SK-N-SH (cell line): ENCODE measurements at regions not wholly inside any gene's neighbourhood (a gene's known extent, or its start where the extent isn't known, plus 50 kb on each side); places are given as distances from the start of the nearest gene placed in this dataset.

ENCODE experiments used
- CTCF ChIA-PET: fragments of 300-600, 350-600 bp; formaldehyde crosslinking; extraction: SDS; loops from one replicate; lab custom pipeline; 2021; lab: Yijun Ruan, JAX
- POLR2A ChIA-PET: fragments of 350-600 bp; sonication (Branson Sonifier 250); formaldehyde crosslinking; extraction: SDS; loops from one replicate; lab custom pipeline; 2020; ENCODE audit warnings: antibody characterized with exemption, inconsistent platforms; lab: Yijun Ruan, JAX
- DNase-seq: peaks from one replicate; pipeline ENCODE4 v3.0.0; 2012
- H2AFZ ChIP-seq: fragments of 200-600 bp; sonication (generic); 2 replicates; pipeline ENCODE4 v1.8.1; 2016; ENCODE audit warnings: antibody characterized with exemption, mild to moderate bottlenecking, low read depth
- H3F3A ChIP-seq: fragments of 200-600 bp; sonication (generic); replicated peaks from 2 replicates; pipeline ENCODE3; 2016; ENCODE audit warnings: antibody characterized with exemption, mild to moderate bottlenecking; ENCODE audit not compliant: insufficient read depth
- H3K27ac ChIP-seq, 2 experiments: fragments of 200-500 bp in 1 of 2; fragments of 200-600 bp in 1 of 2; sonication (Bioruptor generic) in 1 of 2; sonication (generic), shearing (Covaris generic) in 1 of 2; 2 replicates each; pipeline versions ENCODE4 v1.5.1 to v1.6.1; 2014 to 2016; ENCODE audit warnings: low read depth in 2 of 2, inconsistent platforms in 1 of 2, low read length in 1 of 2, mild to moderate bottlenecking in 1 of 2, mixed read lengths in 1 of 2
- H3K27me3 ChIP-seq: fragments of 200-600 bp; sonication (generic), shearing (Covaris generic); 2 replicates; pipeline ENCODE4 v1.6.1; 2016; ENCODE audit warnings: mixed run types; ENCODE audit not compliant: insufficient read depth
- H3K36me3 ChIP-seq, 2 experiments: fragments of 200-500 bp in 1 of 2; fragments of 200-600 bp in 1 of 2; sonication (Bioruptor generic) in 1 of 2; sonication (generic) in 1 of 2; replicated peaks in 1 of 2; 2 replicates each; pipeline versions ENCODE3 to v1.5.1; 2014 to 2016; ENCODE audit warnings: low read length in 1 of 2, mild to moderate bottlenecking in 1 of 2; ENCODE audit not compliant: insufficient read depth in 2 of 2, control insufficient read depth in 1 of 2
- H3K4me1 ChIP-seq, 2 experiments: fragments of 200-500 bp in 1 of 2; fragments of 200-600 bp in 1 of 2; sonication (Bioruptor generic) in 1 of 2; sonication (generic), shearing (Covaris generic) in 1 of 2; 2 replicates each; pipeline versions ENCODE4 v1.5.1 to v1.6.1; 2014 to 2016; ENCODE audit warnings: low read depth in 1 of 2, low read length in 1 of 2, mixed run types in 1 of 2; ENCODE audit not compliant: insufficient read depth in 2 of 2, control insufficient read depth in 1 of 2
- H3K4me2 ChIP-seq: fragments of 200-600 bp; sonication (generic), shearing (Covaris generic); 2 replicates; pipeline ENCODE4 v1.6.1; 2017; ENCODE audit warnings: mixed run types
- H3K4me3 ChIP-seq, 2 experiments: fragments of 200-500 bp in 1 of 2; fragments of 200-600 bp in 1 of 2; sonication (Bioruptor generic) in 1 of 2; sonication (generic), shearing (Covaris generic) in 1 of 2; 2 replicates each; pipeline versions ENCODE4 v1.5.1 to v1.8.1; 2014 to 2016; ENCODE audit warnings: low read depth in 2 of 2, inconsistent platforms in 1 of 2, low read length in 1 of 2, mild to moderate bottlenecking in 1 of 2, mixed read lengths in 1 of 2, moderate library complexity in 1 of 2
- H3K79me2 ChIP-seq: fragments of 200-600 bp; sonication (generic); 2 replicates; pipeline ENCODE4 v1.8.1; 2017; ENCODE audit warnings: mild to moderate bottlenecking; ENCODE audit not compliant: insufficient read depth
- H3K9ac ChIP-seq: fragments of 200-600 bp; sonication (generic); 2 replicates; pipeline ENCODE4 v1.6.1; 2017; ENCODE audit warnings: mixed run types
- H3K9me2 ChIP-seq: fragments of 200-600 bp; sonication (generic); 2 replicates; pipeline ENCODE4 v1.6.1; 2017; ENCODE audit warnings: mixed run types
- H3K9me3 ChIP-seq: fragments of 200-600 bp; sonication (generic); 2 replicates; pipeline ENCODE4 v1.6.1; 2017; ENCODE audit warnings: mixed run types, mild to moderate bottlenecking, moderate library complexity
- H4K20me1 ChIP-seq: fragments of 200-600 bp; sonication (generic); 2 replicates; pipeline ENCODE4 v1.6.1; 2017; ENCODE audit warnings: mild to moderate bottlenecking, mixed run types; ENCODE audit not compliant: insufficient read depth
- CTCF ChIP-seq: fragments of 200-600 bp; sonication (generic); IDR thresholded peaks from 2 replicates; pipeline ENCODE4 v1.6.1; 2017; ENCODE audit warnings: antibody characterized with exemption, mild to moderate bottlenecking, moderate library complexity
- ELF1 ChIP-seq: IDR thresholded peaks from 2 replicates; pipeline ENCODE4 v1.4.0; 2012
- FOSL2 ChIP-seq: IDR thresholded peaks from 2 replicates; pipeline ENCODE4 v1.4.0; 2012; ENCODE audit warnings: low read depth, mild to moderate bottlenecking, moderate library complexity, borderline replicate concordance
- IRF3 ChIP-seq: fragments of 150-350 bp; IDR thresholded peaks from 2 replicates; pipeline ENCODE4 v1.6.1; 2016; ENCODE audit warnings: mild to moderate bottlenecking, low read depth, low read length
- JUND ChIP-seq: IDR thresholded peaks from 2 replicates; pipeline ENCODE4 v1.4.0; 2012
- MXI1 ChIP-seq: IDR thresholded peaks from 2 replicates; pipeline ENCODE4 v1.6.1; 2012; ENCODE audit warnings: mild to moderate bottlenecking, low read depth, low read length, improper control_type of control experiment
- POLR2AphosphoS5 ChIP-seq: IDR thresholded peaks from 2 replicates; pipeline ENCODE4 v1.6.1; 2012; ENCODE audit warnings: low read depth, low read length
- RAD21 ChIP-seq: IDR thresholded peaks from 2 replicates; pipeline ENCODE4 v1.6.1; 2012; ENCODE audit warnings: mild to moderate bottlenecking, low read length
- RFX5 ChIP-seq: IDR thresholded peaks from 2 replicates; pipeline ENCODE4 v1.6.1; 2012; ENCODE audit warnings: mild to moderate bottlenecking, improper control_type of control experiment, low read length
- SIN3A ChIP-seq: IDR thresholded peaks from 2 replicates; pipeline ENCODE4 v1.6.1; 2012; ENCODE audit warnings: low read depth, mild to moderate bottlenecking, low read length, moderate library complexity, borderline replicate concordance
- YY1 ChIP-seq: IDR thresholded peaks from 2 replicates; pipeline ENCODE4 v1.4.0; 2012; ENCODE audit warnings: low read depth, mild to moderate bottlenecking
- ZBTB33 ChIP-seq: IDR thresholded peaks from 2 replicates; pipeline ENCODE4 v1.4.0; 2012; ENCODE audit warnings: low read depth, borderline replicate concordance
- WGBS: methylation state at CpG from one replicate; pipeline ENCODE4 v1.1.6; 2017; ENCODE audit warnings: low lambda C conversion rate; 5-methylcytosine and 5-hydroxymethylcytosine counted together

- TF ChIP-seq JUND (no peak), IRF3 (no peak), ELF1 (no peak), YY1 (no peak), FOSL2 (no peak), RFX5 (no peak), RAD21 (no peak), ZBTB33 (no peak), CTCF (no peak), SIN3A (no peak), POLR2AphosphoS5 (no peak)
Measured at GRCh38 chr3:79881431-79881830, 113.6 kb upstream of the ROBO1 start (continued).

- TF ChIP-seq IRF3 (no peak), MXI1 (no peak)
- H4K20me1 ChIP-seq = no peaks in the 10 kb centered on the region
- POLR2A ChIA-PET = no interaction called here
Measured at GRCh38 chr3:79878708-79879107, 110.9 kb upstream of the ROBO1 start.

More at GRCh38 chr3:79878708-79879107, 110.9 kb upstream of the ROBO1 start:
- H3K9me3 ChIP-seq = no peaks in the 10 kb centered on the region
- no peak for DNase-seq
- no peak overlapping the region for H3K4me3 ChIP-seq
- H3K4me1 ChIP-seq = no peaks in the 10 kb centered on the region; a peak in 1 of 4 replicates
- H3K27ac ChIP-seq = no peak overlapping the region
- CTCF ChIA-PET = no interaction called here
- no peak overlapping the region for H2AFZ ChIP-seq
- H3K9ac ChIP-seq = no peak overlapping the region
- H3K27me3 ChIP-seq = no peaks in the 10 kb centered on the region
- H3K4me2 ChIP-seq = no peak overlapping the region
- no peaks in the 10 kb centered on the region for H3K9me2 ChIP-seq
- no peaks in the 10 kb centered on the region for H3K79me2 ChIP-seq
- no peaks in the 10 kb centered on the region for H3K36me3 ChIP-seq
- H3F3A ChIP-seq = no peaks in the 10 kb centered on the region
- 31% methylated on average over 4 of the region's 4 CpGs for WGBS
